HG03135 (cell line): ENCODE measurements at regions not wholly inside any gene's neighbourhood (a gene's known extent, or its start where the extent isn't known, plus 50 kb on each side); places are given as distances from the start of the nearest gene placed in this dataset.
"Not testable (repeated sequence)": the region's sequence is repeated elsewhere in the genome, so short reads cannot be mapped to it uniquely, and the experiment has no call there.

Source experiments
- ATAC-seq: cut with Tn5 transposase; IDR thresholded peaks from one replicate; pipeline ENCODE4 v1.9.1; 2021; ENCODE audit warnings: mild to moderate bottlenecking, moderate library complexity; ENCODE audit not compliant: unreplicated experiment

DNA sequence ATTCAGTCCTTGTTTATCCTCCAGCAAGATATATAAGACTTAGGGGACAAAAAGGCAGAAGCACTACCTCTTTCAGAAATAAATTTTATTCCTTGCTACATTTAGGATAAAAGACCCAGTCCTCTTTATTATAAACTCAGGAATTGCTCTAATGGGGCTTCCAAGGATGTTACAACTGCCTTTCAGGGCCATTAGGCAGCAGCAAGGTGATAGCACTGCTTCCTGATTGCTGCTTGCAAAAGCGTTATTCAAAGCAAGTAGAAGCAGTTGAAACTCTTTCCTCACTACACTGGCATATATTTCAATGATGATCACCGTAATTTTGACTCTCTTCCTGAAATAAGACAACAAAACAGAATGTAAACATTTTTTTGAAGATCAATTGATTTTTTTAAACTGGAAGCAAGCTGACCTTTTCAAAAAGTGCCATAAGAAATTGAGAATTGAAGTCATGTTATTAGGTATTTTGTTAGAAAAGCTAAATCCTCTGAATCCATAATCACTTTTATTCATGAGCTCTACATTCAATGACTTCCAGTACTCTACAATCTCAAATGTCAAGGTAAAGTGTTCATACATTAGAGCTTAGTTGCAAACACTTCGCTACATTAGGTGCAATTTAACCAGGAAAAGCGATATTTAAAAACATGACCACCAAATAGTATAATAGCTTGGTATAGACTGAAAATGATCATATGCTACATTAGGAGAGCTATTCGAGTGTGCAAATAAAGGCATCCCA is 233.4 kb upstream of the SYT10 start:
- no peak for ATAC-seq

DNA sequence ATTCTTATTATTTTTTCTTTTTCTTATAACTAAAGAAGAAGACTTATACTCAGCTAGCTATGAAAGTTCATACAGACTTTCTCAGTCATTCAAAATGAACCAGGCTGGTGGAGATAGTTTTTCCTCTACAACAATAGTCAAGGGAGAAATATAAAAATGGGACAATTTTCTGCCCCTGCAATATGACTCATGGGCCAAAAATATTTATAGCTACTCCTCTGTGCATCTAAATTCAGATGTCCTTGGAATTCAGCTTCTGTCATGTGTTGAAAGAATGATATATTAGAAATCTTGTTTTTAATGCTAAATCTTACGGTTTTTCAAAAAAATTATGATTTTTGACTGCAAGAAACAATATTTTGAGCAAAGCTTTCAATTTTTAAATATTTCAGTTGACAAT is 237.2 kb upstream of the SYT10 start:
- ATAC-seq: no peak

DNA sequence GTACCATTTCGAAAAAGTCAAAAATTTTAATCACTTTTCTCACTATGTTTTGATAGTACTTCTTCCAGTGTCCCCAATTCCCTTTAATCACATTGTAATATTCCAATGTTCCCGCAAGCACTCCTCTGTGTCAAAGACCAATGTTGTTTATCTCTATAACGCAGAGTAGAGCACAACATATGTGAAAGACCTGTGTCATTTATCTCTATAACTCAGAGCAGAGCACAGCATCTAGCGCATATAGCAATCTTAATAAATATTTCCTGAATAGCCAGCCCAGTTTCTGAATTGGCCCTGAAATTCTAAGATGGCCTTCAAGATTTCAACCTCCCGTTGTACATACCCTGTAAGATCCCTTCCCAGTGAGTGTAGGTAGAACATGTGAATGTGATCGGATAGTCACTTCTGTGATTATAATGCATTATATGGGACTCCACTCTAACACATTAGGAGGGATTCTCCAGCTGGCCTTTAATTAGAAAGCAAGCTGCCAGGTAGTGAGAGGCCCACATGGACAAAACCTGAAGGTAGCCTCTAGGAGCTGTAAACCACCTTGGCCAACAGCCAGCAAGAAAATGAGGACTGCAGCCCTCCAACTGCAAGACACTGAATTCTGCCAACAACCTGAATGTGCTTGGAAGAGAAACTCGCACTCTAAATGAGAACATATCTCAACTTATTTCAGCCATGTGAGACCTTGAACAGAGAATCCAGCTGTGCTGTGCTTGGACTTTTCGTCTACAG is 238.8 kb upstream of the SYT10 start:
- ATAC-seq: no peak

DNA sequence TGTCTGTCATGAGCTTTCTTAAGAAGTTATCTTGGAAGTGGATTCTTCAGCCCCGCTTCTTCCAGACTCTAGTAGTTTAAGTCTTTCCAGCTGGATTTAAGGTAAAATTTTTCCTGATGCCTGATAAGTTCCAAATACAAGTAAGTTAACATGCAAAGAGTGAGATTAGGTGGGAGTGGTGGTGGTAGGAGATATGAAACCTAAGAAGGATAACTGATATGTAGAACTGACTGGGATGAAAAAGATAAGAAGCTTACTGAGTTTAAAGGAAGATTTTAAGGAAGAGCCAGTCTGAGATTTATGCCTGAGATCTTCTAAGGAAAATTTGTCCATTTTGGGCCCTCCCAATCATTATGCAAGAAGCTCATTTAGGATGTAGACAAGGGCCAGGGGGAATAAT is 250.9 kb upstream of the SYT10 start:
- ATAC-seq: no peak

DNA sequence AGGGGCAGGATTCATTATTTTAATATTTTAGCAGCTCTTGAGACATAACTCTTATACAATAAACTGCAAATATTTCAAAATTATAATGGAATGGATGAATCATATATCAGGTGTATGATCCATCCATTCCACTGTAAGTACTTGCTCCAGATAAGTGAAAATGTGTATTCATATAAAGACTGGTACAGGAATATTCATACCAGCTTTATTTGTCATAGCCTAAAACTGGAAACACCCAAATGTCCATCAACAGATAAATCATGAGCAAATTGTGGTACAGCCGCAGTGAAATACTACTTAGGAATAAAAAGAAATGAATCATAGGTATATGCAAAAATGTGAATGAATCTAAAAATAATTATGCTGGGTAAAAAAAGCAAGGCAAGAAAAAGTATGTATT is 263.6 kb upstream of the SYT10 start:
- ATAC-seq: no peak

DNA sequence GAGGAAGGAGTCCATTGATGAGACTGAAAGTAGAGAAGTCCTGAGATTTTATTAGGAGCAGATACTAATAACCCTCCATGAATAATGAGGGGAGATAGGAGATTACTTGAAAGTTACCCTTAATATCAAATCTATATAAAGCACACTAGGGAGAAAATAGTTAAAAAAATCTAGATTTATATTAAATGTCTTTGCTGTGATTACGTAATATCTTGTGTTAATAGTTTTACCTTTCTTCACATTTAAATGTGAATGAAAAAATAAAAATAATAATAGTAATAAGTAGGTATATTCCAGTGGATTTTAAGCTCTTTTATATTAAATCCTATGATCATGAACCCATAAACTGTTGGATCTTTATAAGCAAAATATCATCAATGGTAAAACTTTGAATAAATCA is 267.3 kb upstream of the SYT10 start:
- no peak for ATAC-seq

DNA sequence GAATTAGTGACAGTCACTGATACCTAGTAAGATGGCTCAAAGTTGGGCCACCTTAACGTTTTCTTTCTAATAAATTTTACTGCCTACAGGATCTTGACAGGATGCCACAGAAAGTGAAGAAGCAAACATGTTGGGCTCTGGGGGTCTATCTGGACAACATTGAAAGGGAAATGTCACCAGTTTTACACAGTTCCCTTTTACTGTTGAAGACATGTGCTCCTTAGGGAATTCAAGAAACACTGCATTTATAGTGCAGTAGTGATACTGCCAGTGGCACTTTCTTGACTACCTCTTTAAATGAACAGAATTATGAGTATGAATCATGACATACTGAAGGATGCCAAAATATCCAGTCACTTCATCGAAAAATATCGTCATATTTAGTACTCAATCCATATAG is 269.3 kb upstream of the SYT10 start:
- no peak for ATAC-seq

DNA sequence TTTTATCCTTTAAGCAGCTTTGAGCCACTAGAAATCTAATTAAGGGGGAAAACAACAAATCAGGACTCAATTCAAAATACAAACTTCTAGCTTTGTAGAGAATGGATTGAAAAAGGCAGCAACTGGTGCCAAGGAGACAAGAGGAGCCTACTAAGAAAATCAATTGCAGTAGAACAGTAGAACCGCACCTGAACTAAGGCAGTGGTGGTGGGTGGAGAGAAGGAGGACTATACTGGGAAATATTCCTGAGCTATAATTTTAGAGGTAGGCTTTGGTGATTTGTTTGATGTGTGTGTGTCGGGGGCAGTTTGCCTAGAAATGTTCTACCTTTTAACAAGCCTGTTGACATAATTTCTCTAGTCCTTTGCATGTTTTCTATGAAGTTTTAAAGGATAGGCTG is 270.9 kb upstream of the SYT10 start:
- ATAC-seq: no peak

DNA sequence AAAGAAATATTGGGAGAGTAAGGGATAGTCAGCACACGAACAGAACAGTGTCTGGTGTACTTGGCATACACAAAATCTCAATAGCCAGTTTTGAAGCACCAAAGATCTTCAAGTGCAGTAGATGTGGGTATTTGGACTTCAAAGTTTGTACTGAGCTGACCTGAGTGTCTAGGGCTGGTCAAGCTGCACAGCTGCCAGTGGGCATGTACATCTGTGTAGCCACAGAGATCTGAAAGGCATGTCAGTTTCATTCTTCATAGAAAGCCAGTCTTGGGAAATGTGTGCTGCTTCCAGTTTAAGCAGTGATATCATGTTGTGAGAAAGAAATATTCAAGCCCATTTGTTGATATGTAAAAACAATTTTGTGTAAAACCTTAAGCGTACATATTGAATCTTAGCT is 279.0 kb upstream of the SYT10 start:
- ATAC-seq: no peak

DNA sequence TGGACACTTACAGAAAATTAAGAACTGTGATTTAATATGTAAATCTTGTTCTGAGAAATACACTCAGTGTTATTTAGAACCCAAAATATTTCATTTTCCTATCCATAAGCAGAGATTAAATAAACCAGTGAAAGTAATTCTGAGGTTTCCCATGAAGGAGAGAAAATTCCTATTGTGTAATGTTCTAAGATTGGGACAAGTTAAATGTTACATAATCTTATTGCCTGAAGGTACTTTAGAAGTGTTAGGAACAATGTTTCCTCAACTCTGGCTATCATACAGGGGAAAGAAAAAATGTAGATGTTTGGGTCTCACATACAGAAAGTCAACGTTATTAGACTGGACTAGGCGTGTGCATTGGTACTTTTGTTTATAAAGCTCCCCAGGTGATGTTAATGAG is 281.9 kb upstream of the SYT10 start:
- no peak for ATAC-seq

DNA sequence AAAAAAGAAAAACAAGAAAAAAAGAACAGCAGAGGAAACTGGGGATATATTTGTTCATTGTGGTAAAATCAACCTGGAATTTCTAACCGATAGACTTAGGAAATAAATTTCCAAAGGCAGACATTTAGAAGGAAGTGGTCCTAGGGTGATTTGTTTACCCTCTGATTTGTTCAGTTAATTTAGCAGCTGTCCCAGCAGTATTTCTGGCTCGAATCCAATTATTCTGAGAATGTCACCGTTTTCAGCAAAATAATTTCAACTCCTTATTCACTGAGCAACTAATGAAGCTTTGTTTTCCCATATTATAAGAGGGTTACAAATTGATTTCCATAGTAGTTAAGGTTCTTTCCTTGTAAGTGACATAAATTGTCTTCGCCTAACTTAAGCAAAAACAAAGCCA is 285.2 kb upstream of the SYT10 start:
- no peak for ATAC-seq

DNA sequence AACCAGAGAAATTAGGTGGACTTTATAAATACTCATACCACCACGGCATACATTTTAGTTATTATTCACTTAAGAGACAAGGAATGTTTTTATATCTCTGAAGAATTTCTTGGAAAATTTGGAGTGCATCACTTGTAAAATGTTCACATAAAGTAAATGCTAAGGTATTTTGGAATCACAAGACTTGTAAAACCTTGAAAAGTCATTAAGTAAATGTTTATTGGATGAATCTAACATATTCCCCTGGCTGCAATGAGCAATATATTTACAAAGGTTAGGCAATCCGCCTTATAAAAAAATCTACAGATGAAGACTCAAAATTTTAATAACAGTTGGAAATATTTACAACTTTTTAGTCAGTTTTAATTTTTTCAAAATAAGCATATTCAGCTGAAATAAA is 287.4 kb upstream of the ALG10 start:
- no peak for ATAC-seq

DNA sequence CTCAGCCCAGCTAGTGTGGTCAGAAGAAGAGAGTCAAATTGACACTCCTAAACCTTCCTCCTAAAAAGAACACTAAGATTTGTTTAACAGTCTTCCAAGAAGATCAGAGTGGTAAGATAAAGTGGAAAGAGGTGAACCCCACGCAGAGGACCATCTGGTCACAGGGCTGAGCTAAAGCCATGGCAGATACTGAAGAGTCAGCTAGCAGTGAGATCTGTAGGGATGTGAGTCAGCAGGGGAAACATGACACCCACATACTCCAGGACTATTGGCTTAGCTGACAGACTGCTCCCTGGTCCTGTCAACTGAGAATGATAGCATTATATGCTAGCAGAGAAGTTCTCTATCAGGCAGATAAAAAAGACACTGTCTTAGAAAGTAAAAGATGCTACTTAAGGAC is 269.4 kb upstream of the ALG10 start:
- ATAC-seq: no peak

DNA sequence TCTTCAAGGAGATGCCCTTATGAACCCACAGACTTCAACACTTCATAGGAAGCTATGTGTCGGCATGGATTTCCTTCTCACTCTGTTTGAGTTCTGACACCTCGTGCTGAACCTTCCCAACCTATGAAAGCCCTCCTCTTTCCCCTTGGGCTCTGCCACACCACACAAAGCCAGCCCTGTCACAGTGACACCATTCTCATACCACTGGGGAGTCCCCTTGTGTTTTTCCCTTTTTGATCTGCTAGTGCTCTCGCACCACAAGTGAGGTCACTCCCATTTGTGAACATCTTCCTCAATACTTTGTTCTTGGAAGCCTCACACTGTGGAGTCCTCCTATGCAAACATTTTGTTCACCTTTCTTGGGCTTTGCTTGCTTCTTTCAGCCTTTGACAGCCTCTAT is 264.6 kb upstream of the ALG10 start:
- no peak for ATAC-seq

DNA sequence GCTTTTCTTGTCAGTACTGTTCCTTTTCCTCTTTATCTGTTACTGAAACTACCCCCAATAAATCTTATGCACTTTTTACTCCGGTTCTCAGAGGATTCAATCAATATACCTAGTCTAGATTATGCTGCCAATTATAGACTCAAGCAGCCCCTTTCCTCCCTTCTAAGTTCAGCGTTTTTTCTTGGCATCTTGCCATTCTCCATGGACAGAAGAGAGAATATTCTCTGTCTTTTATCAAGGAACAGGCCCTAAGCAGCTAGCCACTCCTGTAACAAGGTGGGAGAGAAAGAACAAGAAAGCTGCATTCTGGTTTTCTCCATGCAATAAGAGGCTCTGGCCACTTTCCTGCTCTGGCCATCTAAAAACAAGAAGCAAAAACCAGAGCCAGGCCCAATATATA is 263.0 kb upstream of the ALG10 start:
- ATAC-seq: no peak

DNA sequence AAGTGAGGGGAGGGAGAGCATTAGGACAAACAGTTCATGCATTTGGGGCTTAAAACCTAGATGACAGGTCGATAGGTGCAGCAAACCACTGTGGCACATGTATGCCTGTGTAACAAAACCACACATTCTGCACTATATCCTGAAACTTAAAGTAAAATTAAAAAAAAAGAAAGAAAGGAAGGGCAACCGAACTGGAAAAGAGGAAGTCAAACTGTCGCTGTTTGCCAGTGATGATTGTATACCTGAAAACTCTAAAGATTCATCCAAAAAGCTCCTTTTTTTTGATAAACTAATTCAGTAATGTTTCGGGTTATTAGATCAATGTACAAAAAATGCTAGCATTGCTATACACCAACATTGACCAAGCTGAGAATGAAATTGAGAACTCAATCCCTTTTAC is 259.0 kb upstream of the ALG10 start:
- ATAC-seq: no peak

DNA sequence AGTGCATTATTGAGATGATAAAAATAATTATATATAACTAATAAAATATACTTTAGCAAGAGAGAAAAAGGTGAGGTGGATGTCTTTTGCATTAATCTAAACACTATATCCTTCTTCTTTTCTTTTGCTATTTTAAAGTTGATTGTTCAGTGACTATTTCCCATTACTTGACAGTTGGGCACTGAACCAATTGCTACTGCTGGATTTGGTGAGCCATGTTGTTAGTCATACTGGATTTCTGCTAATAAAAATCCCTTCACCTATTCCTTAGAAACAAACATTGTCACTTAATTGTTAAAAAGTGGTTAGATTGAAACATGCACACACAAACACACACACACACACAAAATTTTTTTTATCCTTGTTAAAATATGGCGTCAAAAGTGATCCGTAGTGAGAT is 251.6 kb upstream of the ALG10 start:
- ATAC-seq: no peak

DNA sequence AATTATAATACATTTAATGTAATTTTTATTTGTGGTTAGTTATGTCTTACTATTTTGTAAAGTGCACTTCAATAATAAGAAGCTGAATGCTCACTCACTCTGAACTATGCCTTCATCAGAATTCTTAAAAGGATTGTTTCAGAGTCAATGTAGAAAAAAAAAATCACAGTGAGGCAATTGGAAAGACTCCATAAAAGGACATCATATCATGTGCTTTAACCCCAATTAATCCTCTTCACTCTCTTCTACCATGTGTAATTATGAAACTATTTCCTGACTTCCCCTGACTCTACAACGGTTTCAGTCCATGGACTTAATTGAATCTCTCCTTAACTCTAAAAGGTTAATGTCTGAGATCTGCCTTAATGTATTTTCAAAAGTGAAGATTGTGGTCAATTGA is 250.4 kb upstream of the ALG10 start:
- no peak for ATAC-seq

DNA sequence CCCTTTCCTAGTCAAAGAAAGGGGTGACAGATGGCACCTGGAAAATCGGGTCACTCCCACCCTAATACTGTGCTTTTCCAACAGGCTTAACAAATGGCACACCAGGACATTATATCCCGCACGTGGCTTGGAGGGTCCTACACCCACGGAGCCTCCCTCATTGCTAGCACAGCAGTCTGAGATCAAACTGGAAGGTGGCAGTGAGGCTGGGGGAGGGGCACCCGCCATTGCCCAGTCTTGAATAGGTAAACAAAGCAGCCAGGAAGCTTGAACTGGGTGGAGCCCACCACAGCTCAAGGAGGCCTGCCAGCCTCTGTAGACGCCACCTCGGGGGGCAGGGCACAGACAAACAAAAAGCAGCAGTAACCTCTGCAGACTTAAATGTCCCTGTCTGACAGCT is 249.2 kb upstream of the ALG10 start:
- ATAC-seq: not testable (repeated sequence)

DNA sequence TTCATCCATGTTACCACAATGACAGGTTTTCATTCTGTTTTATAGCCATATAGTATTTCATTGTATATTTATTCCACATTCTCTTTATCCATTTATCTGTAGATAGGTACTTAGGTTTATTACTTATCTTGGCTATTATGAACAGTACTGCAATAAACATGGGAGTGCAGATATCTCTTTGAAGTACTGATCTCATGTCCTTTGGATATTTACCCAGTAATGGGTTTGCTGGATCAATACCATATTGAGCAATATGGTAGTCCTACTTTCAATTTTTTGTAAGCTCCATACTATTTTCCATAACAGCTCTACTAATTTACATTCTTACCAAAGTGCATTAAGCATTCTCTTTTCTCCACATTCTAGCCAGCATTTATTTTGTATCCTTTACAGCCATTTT is 235.8 kb upstream of the ALG10 start:
- ATAC-seq: no peak

DNA sequence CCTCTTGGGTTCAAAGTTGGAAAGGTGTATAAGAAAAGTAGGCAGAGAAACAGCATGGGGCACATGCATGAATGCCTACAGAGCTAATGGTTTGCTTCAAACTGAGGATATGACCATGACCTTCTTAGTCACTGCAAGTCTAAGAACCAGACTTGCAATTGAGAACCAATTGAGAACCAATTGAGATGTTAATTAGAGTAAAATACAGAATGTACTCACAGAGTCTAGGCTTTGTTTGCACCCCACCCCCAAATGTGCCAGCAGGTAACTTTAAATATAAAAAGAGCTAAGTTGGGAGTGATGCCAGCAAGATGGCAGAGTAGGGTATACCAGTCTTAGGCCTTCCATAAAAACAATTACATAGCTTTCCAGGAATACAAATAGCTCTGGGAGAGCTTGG is 227.3 kb upstream of the ALG10 start:
- no peak for ATAC-seq

DNA sequence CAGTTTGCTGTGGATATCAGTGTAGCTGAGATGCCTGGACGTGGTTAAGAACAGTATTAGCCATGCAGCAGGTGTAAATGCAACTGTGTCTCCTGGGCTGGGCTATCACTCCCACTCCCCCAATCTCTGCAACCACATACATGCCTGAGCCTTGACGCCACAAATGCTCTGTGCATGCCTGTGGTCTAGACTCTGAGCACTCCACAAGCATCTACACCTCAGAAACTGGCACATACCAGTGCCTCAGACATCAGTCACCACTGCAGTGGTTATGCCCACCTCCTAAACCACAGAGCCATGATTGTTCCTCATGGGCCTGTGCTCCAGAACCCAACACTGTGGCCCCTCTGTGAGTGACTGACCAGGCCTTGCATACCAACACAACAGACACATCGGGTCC is 226.8 kb upstream of the ALG10 start:
- ATAC-seq: no peak

DNA sequence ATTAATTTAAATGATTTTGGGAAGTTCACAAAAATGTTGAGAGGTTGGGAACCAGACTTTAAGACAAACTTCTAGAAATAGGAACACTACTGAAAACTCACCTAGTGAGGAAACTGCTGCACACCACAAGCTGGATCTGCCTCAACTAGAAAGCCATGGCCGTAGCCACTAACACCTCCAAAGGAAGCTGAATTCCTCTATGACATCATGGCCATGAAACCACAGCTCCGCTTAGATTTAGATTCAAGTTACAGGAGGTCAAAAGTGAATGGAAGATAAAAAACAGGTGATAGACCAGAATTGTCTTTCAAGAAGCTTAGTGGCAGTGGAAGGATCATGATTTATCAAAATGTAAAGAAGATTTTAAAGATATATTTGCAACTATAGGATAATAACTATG is 208.8 kb upstream of the ALG10 start:
- ATAC-seq: no peak
